Psoas muscle (tissue), 7 donors: ENCODE measurements at regions not wholly inside any gene's neighbourhood (a gene's known extent, or its start where the extent isn't known, plus 50 kb on each side); places are given as distances from the start of the nearest gene placed in this dataset.
"Not testable (repeated sequence)": the region's sequence is repeated elsewhere in the genome, so short reads cannot be mapped to it uniquely, and the experiment has no call there.

Source experiments
- ATAC-seq, 4 donors: fragments of 200-7000 bp; cut with Tn5 transposase; one replicate each; pipeline ENCODE4 v1.9.1; 2020; ENCODE audit warnings: moderate library complexity in 3 of 4, mild to moderate bottlenecking in 2 of 4
- DNase-seq, 2 donors: peaks; one replicate each; pipeline ENCODE4 v3.0.0-alpha.2; 2020
- H3K27ac ChIP-seq: fragments of 200-600 bp; one replicate; pipeline ENCODE4 v1.8.0; 2022
- H3K27me3 ChIP-seq, 3 donors: fragments of 200-600 bp in 1 of 3; one replicate each; pipeline versions ENCODE4 v1.6.1 to v1.8.0; 2013 to 2022; ENCODE audit warnings: low read length in 2 of 3, mild to moderate bottlenecking in 2 of 3, moderate library complexity in 1 of 3; ENCODE audit not compliant: insufficient read depth in 3 of 3
- H3K36me3 ChIP-seq, 2 donors: fragments of 200-600 bp in 1 of 2; one replicate each; pipeline versions ENCODE4 v1.6.1 to v1.8.0; 2013 to 2022; ENCODE audit warnings: low read depth in 1 of 2, mild to moderate bottlenecking in 1 of 2, moderate library complexity in 1 of 2; ENCODE audit not compliant: insufficient read depth in 1 of 2
- H3K4me1 ChIP-seq: fragments of 200-600 bp; one replicate; pipeline ENCODE4 v1.8.0; 2022
- H3K4me3 ChIP-seq: fragments of 200-600 bp; one replicate; pipeline ENCODE4 v1.8.0; 2022; ENCODE audit warnings: mild to moderate bottlenecking
- H3K9me3 ChIP-seq: fragments of 200-600 bp; one replicate; pipeline ENCODE4 v1.8.0; 2022
- WGBS, 3 donors: extraction: QIAGEN DNeasy Blood & Tissue Kit; methylation state at CpG; one replicate each; pipeline versions ENCODE4 v1.1.6 to v1.1.7; 2013; 5-methylcytosine and 5-hydroxymethylcytosine counted together
- intact Hi-C, 2 donors: fragments of 100-400 bp; cut with DNase I; formaldehyde crosslinking; loops; one replicate each; pipeline versions ENCODE4 v1.11.0 to v1.14.2; 2022
- TF ChIP-seq, protein P1 (sequence below): fragments of 200-600 bp; IDR thresholded peaks from one replicate; pipeline ENCODE4 v1.8.0; 2022; ENCODE audit warnings: antibody characterized with exemption
- donor health status: healthy with polysubstance abuse.
- donor health status: DM: no; HTN: no; CAD: no; lungs with moderate emphysema.
- donor health status: Bipolar disorder and iron deficiency.
- donor health status: healthy.
- donor health status: DM: yes; HTN: yes; CAD: no.
- donor health status: DM: no; HTN: no; CAD: no.
- donor health status: DM: yes; HTN: yes; CAD: no.

DNA sequence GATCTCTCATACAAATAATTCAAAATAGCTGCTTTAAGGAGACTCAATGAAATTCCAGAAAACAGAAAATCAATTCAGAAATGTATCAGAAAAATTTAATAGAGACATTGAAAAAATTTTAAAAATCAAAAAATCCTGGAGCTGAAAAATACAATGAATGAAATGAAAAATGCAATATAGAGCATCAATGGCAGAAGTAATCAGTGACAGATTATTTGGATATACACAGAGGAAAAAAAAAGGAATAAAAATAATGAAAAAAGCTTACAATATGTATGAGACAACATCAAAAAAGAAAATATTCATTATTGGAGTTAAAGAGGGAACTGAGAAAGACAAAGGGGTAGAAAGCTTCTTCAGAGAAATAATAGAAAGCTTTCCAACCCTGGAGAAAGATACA, 122.9 kb upstream of the KLF14 start:
- H3K27ac ChIP-seq, result no peak overlapping the region
- no peak for DNase-seq
- ATAC-seq, result no peak
- TF ChIP-seq, protein P1, sequence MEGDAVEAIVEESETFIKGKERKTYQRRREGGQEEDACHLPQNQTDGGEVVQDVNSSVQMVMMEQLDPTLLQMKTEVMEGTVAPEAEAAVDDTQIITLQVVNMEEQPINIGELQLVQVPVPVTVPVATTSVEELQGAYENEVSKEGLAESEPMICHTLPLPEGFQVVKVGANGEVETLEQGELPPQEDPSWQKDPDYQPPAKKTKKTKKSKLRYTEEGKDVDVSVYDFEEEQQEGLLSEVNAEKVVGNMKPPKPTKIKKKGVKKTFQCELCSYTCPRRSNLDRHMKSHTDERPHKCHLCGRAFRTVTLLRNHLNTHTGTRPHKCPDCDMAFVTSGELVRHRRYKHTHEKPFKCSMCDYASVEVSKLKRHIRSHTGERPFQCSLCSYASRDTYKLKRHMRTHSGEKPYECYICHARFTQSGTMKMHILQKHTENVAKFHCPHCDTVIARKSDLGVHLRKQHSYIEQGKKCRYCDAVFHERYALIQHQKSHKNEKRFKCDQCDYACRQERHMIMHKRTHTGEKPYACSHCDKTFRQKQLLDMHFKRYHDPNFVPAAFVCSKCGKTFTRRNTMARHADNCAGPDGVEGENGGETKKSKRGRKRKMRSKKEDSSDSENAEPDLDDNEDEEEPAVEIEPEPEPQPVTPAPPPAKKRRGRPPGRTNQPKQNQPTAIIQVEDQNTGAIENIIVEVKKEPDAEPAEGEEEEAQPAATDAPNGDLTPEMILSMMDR, result no peak
- intact Hi-C loops, result no loop called here
- H3K4me1 ChIP-seq, result peaks cover 8% of the 10 kb centered on the region
- H3K27me3 ChIP-seq, result no peaks in the 10 kb centered on the region
- peaks cover 24% of the 10 kb centered on the region for H3K9me3 ChIP-seq
- no peak overlapping the region for H3K4me3 ChIP-seq
- peaks cover 3 to 65% of the 10 kb centered on the region in 2 donors for H3K36me3 ChIP-seq

DNA sequence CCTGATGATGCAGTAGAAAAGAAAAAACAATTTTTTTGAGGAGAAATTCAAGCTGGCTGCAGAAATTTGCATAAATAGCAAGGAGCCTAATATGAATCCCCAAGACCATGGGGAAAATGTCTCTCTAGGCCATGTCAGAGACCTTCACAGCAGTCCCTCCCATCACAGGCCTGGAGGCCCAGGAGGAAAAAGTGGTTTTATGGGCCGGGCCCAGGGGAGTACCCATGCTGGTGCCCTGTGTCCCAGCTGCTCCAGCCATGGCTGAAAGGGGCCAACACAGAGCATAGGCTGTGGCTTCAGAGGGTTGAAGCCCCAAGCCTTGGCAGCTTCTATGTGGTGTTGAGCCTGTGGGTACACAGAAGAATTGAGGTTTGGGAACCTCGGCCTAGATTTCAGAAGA, 126.8 kb upstream of the KLF14 start:
- WGBS, 3 donors, result 84 to 93% (median 91%) methylated on average over 2 of the region's 2 CpGs
- DNase-seq, H3K4me1 ChIP-seq, H3K4me3 ChIP-seq, H3K27me3 ChIP-seq, intact Hi-C loops, H3K27ac ChIP-seq: not testable (repeated sequence)
- ATAC-seq, result peak in 3 of 4 donors; percentile 6 to 22 (median 14)
- Histone ChIP-seq H3K36me3 (peaks cover 5 to 79% of the 10 kb centered on the region in 2 donors), H3K9me3 (peaks cover 24% of the 10 kb centered on the region)

DNA sequence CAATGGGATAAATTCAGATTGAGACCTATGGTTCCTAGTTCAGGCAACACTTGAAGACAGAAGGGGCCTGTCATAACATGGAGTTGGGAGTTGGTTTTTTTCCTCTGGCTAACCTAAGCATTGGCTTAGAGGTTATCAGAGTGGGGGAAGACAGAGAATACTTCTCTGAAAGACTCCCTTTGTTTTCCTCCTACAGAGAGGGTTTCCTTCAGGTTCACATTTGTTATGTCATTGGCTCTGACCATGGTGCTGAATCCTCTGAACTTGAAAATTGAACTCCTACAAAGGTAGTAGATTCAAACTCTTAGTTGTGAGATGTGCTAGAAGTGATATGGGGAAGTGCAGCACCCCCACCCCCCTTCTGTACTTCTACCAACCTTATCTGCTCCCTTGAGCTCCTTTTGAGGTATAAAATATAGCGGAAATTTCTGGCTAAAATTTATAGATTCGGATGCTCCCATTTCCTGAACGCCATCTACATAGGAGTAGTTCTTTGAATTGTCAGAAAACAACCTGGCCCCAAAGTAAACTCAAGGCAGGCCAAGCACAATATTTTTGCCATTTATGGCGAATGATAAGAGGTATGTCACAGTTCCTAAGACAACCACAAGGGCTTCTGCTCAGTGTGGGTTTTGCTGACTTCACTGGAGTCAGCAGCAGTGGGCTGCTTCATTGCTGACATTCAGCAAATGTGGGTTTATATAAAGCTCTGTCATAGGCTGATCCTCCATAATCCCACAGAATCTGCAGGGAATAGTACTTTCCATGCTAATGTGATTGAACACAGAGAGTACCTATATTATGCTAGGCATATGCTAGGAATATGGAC, 131.6 kb upstream of the KLF14 start:
- no peaks in the 10 kb centered on the region for H3K4me1 ChIP-seq
- WGBS, 3 donors, result 83 to 91% (median 86%) methylated on average over 4 of the region's 4 CpGs
- intact Hi-C loops, result no loop called here
- no peaks in the 10 kb centered on the region for H3K27me3 ChIP-seq
- peak; percentile 17 to 29 (median 24) for ATAC-seq
- peaks cover 11 to 100% of the 10 kb centered on the region in 2 donors for H3K36me3 ChIP-seq
- H3K4me3 ChIP-seq, result no peak overlapping the region
- no peak for DNase-seq
- no peak overlapping the region for H3K27ac ChIP-seq
- TF ChIP-seq, protein P1, result no peak
- H3K9me3 ChIP-seq, result no peaks in the 10 kb centered on the region

DNA sequence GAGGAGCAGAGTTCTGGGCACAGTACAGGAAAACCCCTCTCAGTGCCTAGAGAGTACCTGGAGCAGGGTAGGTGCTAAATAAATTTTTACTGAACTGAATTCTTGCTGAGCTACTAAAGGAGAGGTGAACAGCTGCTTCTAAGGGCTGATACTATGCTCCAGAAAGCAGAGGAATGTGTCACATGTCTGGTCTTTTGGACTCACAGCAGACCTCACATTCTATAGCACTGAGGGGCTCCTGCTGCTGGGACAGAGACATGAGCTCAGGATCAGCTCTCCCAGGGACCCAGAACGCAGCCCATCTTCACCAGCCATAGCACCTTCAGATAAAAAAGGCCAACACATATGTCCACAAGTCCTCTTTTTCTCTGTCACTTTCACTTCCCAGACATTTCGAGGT, 133.0 kb upstream of the KLF14 start:
- Histone ChIP-seq H3K4me1 (no peaks in the 10 kb centered on the region), H3K27me3 (no peaks in the 10 kb centered on the region), H3K36me3 (peaks cover 11 to 100% of the 10 kb centered on the region in 2 donors), H3K4me3 (no peak overlapping the region), H3K9me3 (no peaks in the 10 kb centered on the region), H3K27ac (no peak overlapping the region)
- WGBS, 3 donors, result 91 to 94% (median 93%) methylated on average over 2 of the region's 2 CpGs
- TF ChIP-seq, protein P1, result no peak
- no peak for DNase-seq
- intact Hi-C loops, result no loop called here
- ATAC-seq, result peak in 3 of 4 donors; percentile 3 to 11 (median 8)

DNA sequence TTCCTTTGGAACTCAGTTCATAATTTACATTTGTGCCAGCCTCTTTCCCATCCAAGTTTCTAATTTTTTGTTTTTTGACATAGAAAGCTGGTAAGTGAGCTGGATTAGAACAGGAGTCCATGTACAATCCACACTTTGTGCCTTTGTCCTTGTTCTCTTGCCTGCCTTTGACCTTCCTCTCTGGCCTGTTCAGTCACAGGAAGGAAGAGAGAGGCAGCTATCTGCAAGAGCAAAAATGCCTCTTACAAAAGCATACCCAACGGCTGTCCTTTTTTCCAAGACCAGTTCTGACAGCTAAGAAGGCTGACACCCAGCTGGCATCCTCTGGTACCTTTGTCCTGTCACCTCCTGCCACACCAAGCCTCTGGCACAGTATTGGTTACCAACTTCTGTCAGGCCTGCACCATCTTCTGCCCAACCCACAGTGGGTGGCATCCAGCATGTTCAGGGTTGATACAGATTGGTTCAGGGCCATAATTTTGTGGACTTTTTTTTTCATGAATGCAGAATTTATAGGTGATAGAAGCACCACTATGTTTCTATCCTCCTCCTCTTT, 133.7 kb upstream of the KLF14 start:
- no peaks in the 10 kb centered on the region for H3K4me1 ChIP-seq
- no peaks in the 10 kb centered on the region for H3K27me3 ChIP-seq
- no peak for DNase-seq
- 43 to 57% (median 55%) methylated on average over 1 of the region's 1 CpG for WGBS, 3 donors
- H3K27ac ChIP-seq, result no peak overlapping the region
- intact Hi-C loops, result no loop called here
- peaks cover 11 to 100% of the 10 kb centered on the region in 2 donors for H3K36me3 ChIP-seq
- TF ChIP-seq, protein P1, result no peak
- H3K9me3 ChIP-seq, result no peaks in the 10 kb centered on the region
- peak in 3 of 4 donors; percentile 14 to 25 (median 21) for ATAC-seq
- no peak overlapping the region for H3K4me3 ChIP-seq
